GM12878 (cell line): ENCODE measurements at regions not wholly inside any gene's neighbourhood (a gene's known extent, or its start where the extent isn't known, plus 50 kb on each side); places are given as distances from the start of the nearest gene placed in this dataset.

ENCODE experiments used
- ATAC-seq: fragments of 200-7000 bp; cut with Tn5 transposase; 3 replicates; pipeline ENCODE4 v1.9.1; 2020; ENCODE audit warnings: mild to moderate bottlenecking, moderate library complexity
- BruUV-seq: library from RNA; stranded (reverse); fragments of 400-500 nt; replicated peaks from 2 replicates; lab custom pipeline; 2021; lab: Mats Ljungman, UMichigan
- CTCF ChIA-PET: fragments of 300-600 bp; sonication (Branson Sonifier 250); formaldehyde crosslinking; extraction: SDS; loops from one replicate; lab custom pipeline; 2021; ENCODE audit warnings: inconsistent platforms; lab: Yijun Ruan, JAX
- POLR2A ChIA-PET: fragments of 350-600 bp; formaldehyde crosslinking; extraction: SDS; loops from one replicate; lab custom pipeline; 2021; ENCODE audit warnings: inconsistent platforms; lab: Charles Lee
- RAD21 ChIA-PET: fragments of 300-600 bp; sonication (Branson Sonifier 250); formaldehyde crosslinking; loops from one replicate; lab custom pipeline; 2023; ENCODE audit warnings: antibody characterized with exemption; ENCODE audit not compliant: unreplicated experiment; lab: Charles Lee
- SMC1A ChIA-PET: fragments of 300-600 bp; sonication (Branson Sonifier 250); formaldehyde crosslinking; loops from one replicate; lab custom pipeline; 2023; ENCODE audit not compliant: unreplicated experiment, uncharacterized antibody; lab: Charles Lee
- DNase-seq: peaks from one replicate; pipeline ENCODE4 v3.0.0-alpha.2; 2011; ENCODE audit warnings: low read depth, low spot score
- FAIRE-seq: peaks from 3 replicates; lab custom pipeline; 2011; peaks lifted over from hg19 to GRCh38; lab: Jason Lieb, UNC
- H2AFZ ChIP-seq: 2 replicates; pipeline ENCODE4 v1.6.0; 2011; ENCODE audit warnings: low read depth, low read length, control low read depth; ENCODE audit not compliant: control insufficient read depth
- H3K27ac ChIP-seq: 2 replicates; pipeline ENCODE4 v1.5.1; 2011; ENCODE audit warnings: control low read depth; ENCODE audit not compliant: control insufficient read depth, insufficient read depth
- H3K27me3 ChIP-seq, 2 experiments: replicated peaks in 1 of 2; 2 replicates each; pipeline versions ENCODE4 v1.6.0 to v1.6.1; 2011; ENCODE audit warnings: low read length in 1 of 2; ENCODE audit not compliant: control insufficient read depth in 2 of 2, insufficient read depth in 2 of 2
- H3K36me3 ChIP-seq, 2 experiments: 2 replicates each; pipeline ENCODE4 v1.5.1; 2011; ENCODE audit warnings: low read length in 1 of 2; ENCODE audit not compliant: control insufficient read depth in 2 of 2, insufficient read depth in 2 of 2
- H3K4me1 ChIP-seq: 2 replicates; pipeline ENCODE4 v1.6.1; 2011; ENCODE audit warnings: mild to moderate bottlenecking, low read length, moderate library complexity, mixed read lengths; ENCODE audit not compliant: control insufficient read depth, insufficient read depth
- H3K4me2 ChIP-seq: 2 replicates; pipeline ENCODE4 v1.6.0; 2011; ENCODE audit warnings: control low read depth; ENCODE audit not compliant: control insufficient read depth, insufficient read depth
- H3K4me3 ChIP-seq: fragments of 200-600 bp; sonication (generic); 2 replicates; pipeline ENCODE4 v1.5.1; 2016
- H3K79me2 ChIP-seq: 2 replicates; pipeline ENCODE4 v1.6.0; 2011; ENCODE audit warnings: low read length; ENCODE audit not compliant: control insufficient read depth, insufficient read depth
- H3K9ac ChIP-seq: 2 replicates; pipeline ENCODE4 v1.8.0; 2011; ENCODE audit warnings: low read length, control low read depth, mixed read lengths; ENCODE audit not compliant: control insufficient read depth, insufficient read depth
- H3K9me3 ChIP-seq: replicated peaks from 3 replicates; pipeline ENCODE4 v1.5.1; 2011; ENCODE audit warnings: mild to moderate bottlenecking, low read length; ENCODE audit not compliant: control insufficient read depth, insufficient read depth
- H4K20me1 ChIP-seq: 2 replicates; pipeline ENCODE4 v1.6.0; 2011; ENCODE audit not compliant: control insufficient read depth, insufficient read depth
- CBX3 ChIP-seq: fragments of 200-600 bp; sonication (generic); IDR thresholded peaks from 2 replicates; pipeline ENCODE4 v1.6.1; 2016; ENCODE audit warnings: low read depth, borderline replicate concordance
- CHD4 ChIP-seq: fragments of 200-600 bp; sonication (generic); IDR thresholded peaks from 2 replicates; pipeline ENCODE4 v1.6.1; 2016; ENCODE audit warnings: mild to moderate bottlenecking
- EP300 ChIP-seq, 2 experiments: fragments of 150-350 bp in 1 of 2; IDR thresholded peaks; 2 replicates each; pipeline ENCODE4 v1.6.1; 2011 to 2012; ENCODE audit warnings: low read depth in 2 of 2, low read length in 2 of 2, borderline replicate concordance in 1 of 2, improper control_type of control experiment in 1 of 2, inconsistent platforms in 1 of 2; ENCODE audit not compliant: control insufficient read depth in 1 of 2
- ESRRA ChIP-seq: IDR thresholded peaks from 2 replicates; pipeline ENCODE4 v1.6.1; 2012; ENCODE audit warnings: mild to moderate bottlenecking, low read length, improper control_type of control experiment
- MYB ChIP-seq: fragments of 150-350 bp; IDR thresholded peaks from 2 replicates; pipeline ENCODE4 v1.6.1; 2014; ENCODE audit warnings: mild to moderate bottlenecking, low read depth, low read length, borderline replicate concordance
- NR2C1 ChIP-seq: fragments of 450-650 bp; IDR thresholded peaks from 2 replicates; pipeline ENCODE4 v1.6.1; 2017; ENCODE audit warnings: antibody characterized with exemption, mild to moderate bottlenecking, moderate library complexity
- RAD21 ChIP-seq: IDR thresholded peaks from 2 replicates; pipeline ENCODE4 v1.6.1; 2011; ENCODE audit warnings: mild to moderate bottlenecking, low read depth, low read length, moderate library complexity; ENCODE audit not compliant: insufficient read depth
- SMC3 ChIP-seq: IDR thresholded peaks from 2 replicates; pipeline ENCODE4 v1.6.1; 2011; ENCODE audit warnings: low read length, improper control_type of control experiment, borderline replicate concordance
- ZNF622 ChIP-seq: fragments of 450-650 bp; IDR thresholded peaks from 2 replicates; pipeline ENCODE4 v1.6.1; 2017; ENCODE audit warnings: mild to moderate bottlenecking, inconsistent platforms
- ZSCAN29 ChIP-seq: fragments of 450-650 bp; IDR thresholded peaks from 2 replicates; pipeline ENCODE4 v1.6.1; 2017; ENCODE audit warnings: mild to moderate bottlenecking, moderate library complexity
- WGBS: methylation state at CpG from one replicate; pipeline ENCODE4 v1.1.6; 2016; ENCODE audit warnings: low lambda C conversion rate; ENCODE audit not compliant: insufficient replicate concordance, insufficient coverage; ENCODE audit errors: missing lambda C conversion rate; 5-methylcytosine and 5-hydroxymethylcytosine counted together
- in situ Hi-C: fragments of 300-500 bp; cut with MboI; formaldehyde crosslinking; loops from 9 replicates; pipeline ENCODE4 v1.14.3; 2018; ENCODE audit warnings: mixed read lengths
- intact Hi-C: fragments of 100-400 bp; cut with micrococcal nuclease; formaldehyde crosslinking; loops from one replicate; pipeline ENCODE4 v1.14.2; 2022; ENCODE audit not compliant: unreplicated experiment
- TF ChIP-seq, protein P1 (sequence below): fragments of 150-350 bp; IDR thresholded peaks from 2 replicates; pipeline ENCODE4 v1.6.1; 2014; ENCODE audit warnings: mild to moderate bottlenecking, low read depth, low read length
- TF ChIP-seq, protein P2 (sequence below): IDR thresholded peaks from 2 replicates; pipeline ENCODE4 v1.6.1; 2011; ENCODE audit warnings: borderline replicate concordance, low read depth, mild to moderate bottlenecking, moderate library complexity, low read length; ENCODE audit not compliant: insufficient read depth, poor library complexity, severe bottlenecking
- TF ChIP-seq, protein P3 (sequence below): IDR thresholded peaks from 2 replicates; pipeline ENCODE4 v1.6.1; 2011; ENCODE audit warnings: low read depth, mild to moderate bottlenecking, low read length, moderate library complexity, borderline replicate concordance; ENCODE audit errors: extremely low read depth

DNA sequence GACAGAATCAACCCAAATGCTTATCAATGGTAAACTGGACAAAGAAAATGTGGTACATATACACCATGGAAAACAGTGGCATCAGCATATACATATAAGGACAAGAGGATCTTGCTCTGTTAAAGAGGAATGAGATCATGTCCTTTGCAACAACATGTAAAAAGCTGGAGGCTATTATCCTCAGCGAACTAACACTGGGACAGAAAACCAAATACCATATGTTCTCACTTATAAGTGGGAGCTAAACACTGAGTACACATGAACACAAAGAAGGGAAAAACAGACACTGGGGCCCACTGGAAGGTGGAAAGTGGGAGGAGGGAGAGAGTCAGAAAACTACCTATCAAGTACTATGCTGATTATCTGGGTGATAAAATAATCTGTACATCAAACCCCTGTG, 447.3 kb upstream of the MAF start:
- ATAC-seq, result no peak
- in situ Hi-C loops (no loop called here), intact Hi-C loops (no loop called here)
- H4K20me1 ChIP-seq, result no peaks in the 10 kb centered on the region
- no peaks in the 10 kb centered on the region for H3K36me3 ChIP-seq
- H2AFZ ChIP-seq, result no peak overlapping the region
- no peak for FAIRE-seq
- TF ChIP-seq, protein P1, sequence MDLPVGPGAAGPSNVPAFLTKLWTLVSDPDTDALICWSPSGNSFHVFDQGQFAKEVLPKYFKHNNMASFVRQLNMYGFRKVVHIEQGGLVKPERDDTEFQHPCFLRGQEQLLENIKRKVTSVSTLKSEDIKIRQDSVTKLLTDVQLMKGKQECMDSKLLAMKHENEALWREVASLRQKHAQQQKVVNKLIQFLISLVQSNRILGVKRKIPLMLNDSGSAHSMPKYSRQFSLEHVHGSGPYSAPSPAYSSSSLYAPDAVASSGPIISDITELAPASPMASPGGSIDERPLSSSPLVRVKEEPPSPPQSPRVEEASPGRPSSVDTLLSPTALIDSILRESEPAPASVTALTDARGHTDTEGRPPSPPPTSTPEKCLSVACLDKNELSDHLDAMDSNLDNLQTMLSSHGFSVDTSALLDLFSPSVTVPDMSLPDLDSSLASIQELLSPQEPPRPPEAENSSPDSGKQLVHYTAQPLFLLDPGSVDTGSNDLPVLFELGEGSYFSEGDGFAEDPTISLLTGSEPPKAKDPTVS, result no peak
- TF ChIP-seq ESRRA, result no peak
- TF ChIP-seq CBX3, result no peak
- no peak for TF ChIP-seq EP300 (IDR thresholded peaks at IDR 0.05; ENCODE audit: borderline replicate concordance in 1 of 2, control insufficient read depth in 1 of 2, low read depth in 2 of 2, low read length in 2 of 2)
- TF ChIP-seq MYB, result no peak
- TF ChIP-seq ZSCAN29, result no peak
- TF ChIP-seq SMC3, result no peak
- TF ChIP-seq, protein P2, sequence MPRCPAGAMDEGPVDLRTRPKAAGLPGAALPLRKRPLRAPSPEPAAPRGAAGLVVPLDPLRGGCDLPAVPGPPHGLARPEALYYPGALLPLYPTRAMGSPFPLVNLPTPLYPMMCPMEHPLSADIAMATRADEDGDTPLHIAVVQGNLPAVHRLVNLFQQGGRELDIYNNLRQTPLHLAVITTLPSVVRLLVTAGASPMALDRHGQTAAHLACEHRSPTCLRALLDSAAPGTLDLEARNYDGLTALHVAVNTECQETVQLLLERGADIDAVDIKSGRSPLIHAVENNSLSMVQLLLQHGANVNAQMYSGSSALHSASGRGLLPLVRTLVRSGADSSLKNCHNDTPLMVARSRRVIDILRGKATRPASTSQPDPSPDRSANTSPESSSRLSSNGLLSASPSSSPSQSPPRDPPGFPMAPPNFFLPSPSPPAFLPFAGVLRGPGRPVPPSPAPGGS, result no peak
- TF ChIP-seq CHD4, result no peak
- TF ChIP-seq RAD21, result no peak
- TF ChIP-seq, protein P3, sequence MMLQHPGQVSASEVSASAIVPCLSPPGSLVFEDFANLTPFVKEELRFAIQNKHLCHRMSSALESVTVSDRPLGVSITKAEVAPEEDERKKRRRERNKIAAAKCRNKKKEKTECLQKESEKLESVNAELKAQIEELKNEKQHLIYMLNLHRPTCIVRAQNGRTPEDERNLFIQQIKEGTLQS, result no peak
- no peak for TF ChIP-seq ZNF622
- TF ChIP-seq NR2C1, result no peak
- no peaks in the 10 kb centered on the region for H3K79me2 ChIP-seq
- H3K9me3 ChIP-seq, result no peaks in the 10 kb centered on the region
- RAD21 ChIA-PET, result no interaction called here
- no peaks in the 10 kb centered on the region for H3K27me3 ChIP-seq
- WGBS, result 47% methylated on average over 1 of the region's 1 CpG
- SMC1A ChIA-PET, result no interaction called here
- H3K27ac ChIP-seq, result no peak overlapping the region
- no peak overlapping the region for H3K9ac ChIP-seq
- CTCF ChIA-PET, result no interaction called here
- H3K4me1 ChIP-seq, result no peaks in the 10 kb centered on the region
- no peak overlapping the region for H3K4me3 ChIP-seq
- BruUV-seq, result no TSS peak
- no peak overlapping the region for H3K4me2 ChIP-seq
- POLR2A ChIA-PET, result no interaction called here
- no peak for DNase-seq
